ENCODE measurements at regions not wholly inside any gene's neighbourhood (a gene's known extent, or its start where the extent isn't known, plus 50 kb on each side); places are given as distances from the start of the nearest gene placed in this dataset.

- Histone ChIP-seq H3K27me3 (no peaks in the 10 kb centered on the region), H3K9ac (no peak overlapping the region), H3K27ac (no peak overlapping the region), H3F3A (ENCODE audit: low read depth) (no peaks in the 10 kb centered on the region), H3K36me3 (no peaks in the 10 kb centered on the region), H3K79me2 (ENCODE audit: low read depth) (no peaks in the 10 kb centered on the region), H2AFZ (replicated peaks) (no peak overlapping the region), H3K4me1 (no peaks in the 10 kb centered on the region), H3K4me2 (no peak overlapping the region), H4K20me1 (ENCODE audit: low read depth) (no peaks in the 10 kb centered on the region), H3K4me3 (no peak overlapping the region), H3K9me3 (ENCODE audit: low read depth) (no peaks in the 10 kb centered on the region)
- Mint-ChIP-seq H3K9me3 (no peaks in the 10 kb centered on the region), H3K4me1 (peaks cover 3% of the 10 kb centered on the region), H3K27ac (no peak overlapping the region), H3K36me3 (no peaks in the 10 kb centered on the region), H3K4me3 (no peak overlapping the region), H3K27me3 (ENCODE audit: insufficient read depth, low read depth) (no peaks in the 10 kb centered on the region)
- TF ChIP-seq EZH2phosphoT487 (IDR thresholded peaks at IDR 0.05) (no peak), CTCF (IDR thresholded peaks at IDR 0.05) (no peak), EZH2 (IDR thresholded peaks at IDR 0.05) (no peak)
- DNase-seq (ENCODE audit: low spot score): no peak
These were observed 450.7 kb upstream of the OPRM1 start for GRCh38 chr6:153588330-153588729.

- H3K9ac ChIP-seq: no peak overlapping the region
- no peak overlapping the region for H2AFZ ChIP-seq (replicated peaks)
- no peak for DNase-seq (ENCODE audit: low spot score)
- H3F3A ChIP-seq (ENCODE audit: low read depth): no peaks in the 10 kb centered on the region
- Mint-ChIP-seq H3K36me3 (no peaks in the 10 kb centered on the region), H3K4me3 (no peak overlapping the region), H3K27me3 (ENCODE audit: insufficient read depth, low read depth) (no peaks in the 10 kb centered on the region), H3K9me3 (no peaks in the 10 kb centered on the region), H3K4me1 (no peaks in the 10 kb centered on the region), H3K27ac (no peak overlapping the region)
- H3K4me1 ChIP-seq: no peaks in the 10 kb centered on the region
- no peak overlapping the region for H3K4me3 ChIP-seq
- H3K9me3 ChIP-seq (ENCODE audit: low read depth): no peaks in the 10 kb centered on the region
- no peak overlapping the region for H3K27ac ChIP-seq
- H3K4me2 ChIP-seq: no peak overlapping the region
- no peaks in the 10 kb centered on the region for H3K27me3 ChIP-seq
- no peaks in the 10 kb centered on the region for H3K79me2 ChIP-seq (ENCODE audit: low read depth)
- TF ChIP-seq EZH2 (IDR thresholded peaks at IDR 0.05): no peak
- TF ChIP-seq EZH2phosphoT487 (IDR thresholded peaks at IDR 0.05): no peak
- TF ChIP-seq CTCF (IDR thresholded peaks at IDR 0.05): no peak
- no peaks in the 10 kb centered on the region for H4K20me1 ChIP-seq (ENCODE audit: low read depth)
- H3K36me3 ChIP-seq: no peaks in the 10 kb centered on the region
These were observed 452.6 kb upstream of the RGS17 start for GRCh38 chr6:153583685-153584084.

- no peak overlapping the region for H3K27ac ChIP-seq
These were observed 449.7 kb upstream of the RGS17 start for GRCh38 chr6:153580776-153581175.

More at GRCh38 chr6:153580776-153581175, 449.7 kb upstream of the RGS17 start:
- Histone ChIP-seq H4K20me1 (ENCODE audit: low read depth) (no peaks in the 10 kb centered on the region), H3K79me2 (ENCODE audit: low read depth) (no peaks in the 10 kb centered on the region), H3K9me3 (ENCODE audit: low read depth) (no peaks in the 10 kb centered on the region), H3K4me3 (no peak overlapping the region), H3K4me1 (no peaks in the 10 kb centered on the region), H3K4me2 (no peak overlapping the region), H3F3A (ENCODE audit: low read depth) (no peaks in the 10 kb centered on the region), H3K27me3 (no peaks in the 10 kb centered on the region), H2AFZ (replicated peaks) (no peak overlapping the region), H3K36me3 (no peaks in the 10 kb centered on the region), H3K9ac (no peak overlapping the region)
- H3K27me3 Mint-ChIP-seq (ENCODE audit: insufficient read depth, low read depth): no peaks in the 10 kb centered on the region
- no peak overlapping the region for H3K4me3 Mint-ChIP-seq
- H3K27ac Mint-ChIP-seq: no peak overlapping the region
- DNase-seq (ENCODE audit: low spot score): no peak
- TF ChIP-seq EZH2 (IDR thresholded peaks at IDR 0.05): no peak
- no peak for TF ChIP-seq EZH2phosphoT487 (IDR thresholded peaks at IDR 0.05)
- no peak for TF ChIP-seq CTCF (IDR thresholded peaks at IDR 0.05)
- no peaks in the 10 kb centered on the region for H3K4me1 Mint-ChIP-seq
- H3K36me3 Mint-ChIP-seq: no peaks in the 10 kb centered on the region
- H3K9me3 Mint-ChIP-seq: no peaks in the 10 kb centered on the region

Data from neural progenitor cell (in vitro differentiated cells).